ENCODE measurements at regions not wholly inside any gene's neighbourhood (a gene's known extent, or its start where the extent isn't known, plus 50 kb on each side); places are given as distances from the start of the nearest gene placed in this dataset.

DNA sequence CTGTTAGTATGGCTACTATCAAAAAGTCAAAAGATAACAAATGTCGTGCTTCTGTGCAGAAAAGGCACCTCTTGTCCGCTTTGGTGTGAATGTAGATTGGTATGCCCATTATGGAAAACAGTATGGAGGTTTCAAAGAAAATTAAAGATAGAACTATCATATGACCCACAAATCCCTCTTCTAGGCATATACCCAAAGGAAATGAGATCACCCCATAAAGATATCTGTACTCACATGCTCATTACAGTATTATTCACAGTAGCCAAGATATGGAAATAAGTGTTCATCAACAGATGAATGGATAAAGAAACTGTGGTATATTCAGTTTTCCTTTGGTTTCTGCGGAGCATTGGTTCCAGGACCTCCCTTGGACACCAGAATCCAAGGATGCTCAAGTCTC lies 180.5 kb upstream of the PPP1R3A start:
- TF ChIP-seq, protein P1, sequence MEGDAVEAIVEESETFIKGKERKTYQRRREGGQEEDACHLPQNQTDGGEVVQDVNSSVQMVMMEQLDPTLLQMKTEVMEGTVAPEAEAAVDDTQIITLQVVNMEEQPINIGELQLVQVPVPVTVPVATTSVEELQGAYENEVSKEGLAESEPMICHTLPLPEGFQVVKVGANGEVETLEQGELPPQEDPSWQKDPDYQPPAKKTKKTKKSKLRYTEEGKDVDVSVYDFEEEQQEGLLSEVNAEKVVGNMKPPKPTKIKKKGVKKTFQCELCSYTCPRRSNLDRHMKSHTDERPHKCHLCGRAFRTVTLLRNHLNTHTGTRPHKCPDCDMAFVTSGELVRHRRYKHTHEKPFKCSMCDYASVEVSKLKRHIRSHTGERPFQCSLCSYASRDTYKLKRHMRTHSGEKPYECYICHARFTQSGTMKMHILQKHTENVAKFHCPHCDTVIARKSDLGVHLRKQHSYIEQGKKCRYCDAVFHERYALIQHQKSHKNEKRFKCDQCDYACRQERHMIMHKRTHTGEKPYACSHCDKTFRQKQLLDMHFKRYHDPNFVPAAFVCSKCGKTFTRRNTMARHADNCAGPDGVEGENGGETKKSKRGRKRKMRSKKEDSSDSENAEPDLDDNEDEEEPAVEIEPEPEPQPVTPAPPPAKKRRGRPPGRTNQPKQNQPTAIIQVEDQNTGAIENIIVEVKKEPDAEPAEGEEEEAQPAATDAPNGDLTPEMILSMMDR (IDR thresholded peaks at IDR 0.05): no peak
- no peak for TF ChIP-seq POLR2A (IDR thresholded peaks at IDR 0.05)
- DNase-seq (ENCODE audit: low spot score in 2 of 2): no peak
- no peak overlapping the region for H3K27ac ChIP-seq
- WGBS, 2 donors: 94 to 98% methylated on average over 3 of the region's 3 CpGs
- H3K4me1 ChIP-seq: no peaks in the 10 kb centered on the region
- H3K9me3 ChIP-seq: no peaks in the 10 kb centered on the region
- H3K36me3 ChIP-seq: no peaks in the 10 kb centered on the region
- H3K27me3 ChIP-seq: no peaks in the 10 kb centered on the region
- no peak overlapping the region for H3K4me3 ChIP-seq

DNA sequence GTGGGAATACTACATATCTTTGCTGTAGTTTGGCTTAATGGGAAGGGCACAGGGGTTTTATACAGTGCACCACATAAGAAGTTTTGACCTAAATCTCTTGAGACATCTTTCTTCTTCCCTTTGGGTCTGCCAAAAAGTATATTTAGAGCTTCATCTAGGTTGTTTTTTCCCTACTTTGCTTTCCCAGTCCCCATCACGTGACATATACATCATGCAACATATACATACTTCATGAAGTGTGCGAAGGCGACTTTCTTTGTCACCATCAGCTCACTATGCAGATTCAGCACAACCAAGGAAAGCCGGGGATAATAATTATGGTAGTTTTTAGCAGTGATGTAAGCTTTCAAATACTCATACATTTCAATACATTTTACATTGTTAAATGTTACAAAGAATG lies 177.1 kb upstream of the PPP1R3A start:
- WGBS, 2 donors: 82 to 92% methylated on average over 4 of the region's 4 CpGs

DNA sequence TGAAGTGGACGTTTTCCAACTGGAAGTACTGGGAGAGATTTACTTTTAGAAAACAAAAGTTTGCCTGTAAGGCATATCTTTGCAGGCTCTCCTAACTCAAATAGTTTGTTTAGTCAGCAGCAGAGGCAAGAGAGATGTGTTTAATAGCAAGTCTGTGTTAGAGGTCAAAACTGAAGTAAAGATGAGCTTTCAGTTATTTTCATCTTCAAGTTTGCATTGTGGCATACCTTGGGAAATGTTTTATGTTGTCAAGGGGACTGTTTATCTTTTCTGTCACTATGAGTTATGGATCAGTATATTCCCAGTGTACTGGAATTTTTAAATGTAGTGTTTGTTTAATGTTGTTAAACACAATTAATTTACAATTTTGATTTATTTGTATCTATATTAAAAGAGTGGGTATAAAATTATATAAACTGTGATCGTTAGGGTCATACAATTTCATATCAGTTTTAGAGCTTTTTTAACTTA lies 169.7 kb upstream of the PPP1R3A start:
- H3K27ac ChIP-seq: peak overlapping the region in 1 of 4 donors; percentile 87
- WGBS, 2 donors: 55 to 59% methylated on average over 2 of the region's 2 CpGs
- H3K27me3 ChIP-seq: peaks cover 0 to 34% of the 10 kb centered on the region in 2 donors
- no peaks in the 10 kb centered on the region for H3K36me3 ChIP-seq
- TF ChIP-seq, protein P1 (IDR thresholded peaks at IDR 0.05): no peak
- TF ChIP-seq EP300 (IDR thresholded peaks at IDR 0.05) (no peak), POLR2A (IDR thresholded peaks at IDR 0.05) (no peak)
- H3K4me3 ChIP-seq: peak overlapping the region in 3 of 4 donors; percentile 2 to 68 (median 59)
- DNase-seq (ENCODE audit: low spot score in 2 of 2): no peak
- no peaks in the 10 kb centered on the region for H3K9me3 ChIP-seq
- peaks cover 0 to 41% (median 4%) of the 10 kb centered on the region in 4 donors for H3K4me1 ChIP-seq

More for the DNA sequence above, 177.1 kb upstream of the PPP1R3A start:
- Histone ChIP-seq H3K4me3 (no peak overlapping the region), H3K27me3 (no peaks in the 10 kb centered on the region), H3K36me3 (no peaks in the 10 kb centered on the region), H3K27ac (no peak overlapping the region), H3K4me1 (no peaks in the 10 kb centered on the region), H3K9me3 (no peaks in the 10 kb centered on the region)
- no peak for DNase-seq (ENCODE audit: low spot score in 2 of 2)
- TF ChIP-seq POLR2A (IDR thresholded peaks at IDR 0.05) (no peak), EP300 (IDR thresholded peaks at IDR 0.05) (no peak)
- TF ChIP-seq, protein P1 (IDR thresholded peaks at IDR 0.05): no peak

DNA sequence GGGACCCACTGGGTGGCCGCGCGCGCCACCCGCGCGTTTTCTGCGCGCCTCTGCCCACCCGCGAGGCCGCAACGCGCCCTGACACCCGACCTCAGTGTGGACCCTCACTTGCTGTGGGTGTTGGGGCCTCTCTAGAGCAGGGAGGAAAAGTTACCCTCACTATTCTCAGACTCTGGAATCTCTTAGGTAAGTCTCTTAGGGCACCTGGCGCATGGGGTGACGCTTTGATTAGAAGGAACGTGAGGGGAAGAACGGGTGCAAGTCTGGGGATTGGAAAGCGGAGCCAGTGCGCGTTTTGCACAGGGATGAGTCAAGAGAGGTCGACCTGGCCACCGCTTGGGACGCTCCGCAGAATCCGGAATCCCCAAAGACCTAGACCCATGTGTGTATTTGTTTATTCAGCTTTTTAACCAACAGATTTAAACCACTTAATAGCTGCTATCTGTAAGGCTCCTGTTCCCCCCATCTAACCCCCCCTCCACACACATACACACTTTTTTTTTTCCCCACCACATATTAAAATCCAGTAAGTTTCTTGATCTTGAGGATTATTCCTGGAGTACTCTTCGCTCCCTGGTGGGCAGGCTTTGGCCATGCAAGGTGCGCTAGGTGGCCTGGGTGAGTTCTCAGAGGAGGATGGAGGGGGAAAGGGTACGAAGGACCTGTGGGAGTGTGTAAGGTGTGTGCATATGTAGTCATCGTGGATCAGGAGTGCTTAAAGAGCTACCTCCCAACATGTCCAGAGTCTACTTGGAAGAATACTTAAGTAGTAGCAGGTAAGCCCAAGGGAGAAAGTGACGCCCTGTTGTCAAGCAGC lies 169.1 kb upstream of the PPP1R3A start:
- H3K9me3 ChIP-seq: no peaks in the 10 kb centered on the region
- 16 to 20% methylated on average over 30 to 32 of the region's 32 CpGs for WGBS, 2 donors
- H3K27ac ChIP-seq: peak overlapping the region in 3 of 4 donors; percentile 22 to 87 (median 52)
- H3K27me3 ChIP-seq: peaks cover 0 to 41% of the 10 kb centered on the region in 2 donors
- no peak for DNase-seq (ENCODE audit: low spot score in 2 of 2)
- peaks cover 0 to 47% (median 10%) of the 10 kb centered on the region in 4 donors for H3K4me1 ChIP-seq
- TF ChIP-seq, protein P1 (IDR thresholded peaks at IDR 0.05): no peak
- TF ChIP-seq POLR2A (IDR thresholded peaks at IDR 0.05): no peak
- TF ChIP-seq EP300 (IDR thresholded peaks at IDR 0.05): no peak
- no peaks in the 10 kb centered on the region for H3K36me3 ChIP-seq
- H3K4me3 ChIP-seq: peak overlapping the region; percentile 2 to 68 (median 59)
